ENCODE measurements at regions not wholly inside any gene's neighbourhood (a gene's known extent, or its start where the extent isn't known, plus 50 kb on each side); places are given as distances from the start of the nearest gene placed in this dataset.
"Not testable (repeated sequence)": the region's sequence is repeated elsewhere in the genome, so short reads cannot be mapped to it uniquely, and the experiment has no call there.

GRCh38 chr6:10343320-10343719 lies 71.6 kb downstream of the TFAP2A start:
- Histone ChIP-seq H2BK12ac (ENCODE audit: low read length) (peak overlapping the region; percentile 17), H3K23ac (ENCODE audit: low read length) (no peak overlapping the region), H3K4ac (ENCODE audit: low read depth, low read length) (no peak overlapping the region), H3K14ac (ENCODE audit: low read length) (no peak overlapping the region), H2BK120ac (ENCODE audit: insufficient read depth, low read length, poor library complexity) (no peak overlapping the region), H4K8ac (ENCODE audit: low read depth, low read length) (no peak overlapping the region), H3K4me2 (ENCODE audit: low read length) (no peak overlapping the region), H3K79me1 (ENCODE audit: low read length) (no peaks in the 10 kb centered on the region), H3K36me3 (ENCODE audit: control insufficient read depth in 1 of 2, insufficient read depth in 2 of 2, low read length in 2 of 2) (no peaks in the 10 kb centered on the region), H3K27ac (ENCODE audit: low read depth, low read length) (no peak overlapping the region), H3K4me3 (ENCODE audit: low read depth, low read length) (no peak overlapping the region), H3K18ac (ENCODE audit: low read length) (no peak overlapping the region), H3K27me3 (ENCODE audit: insufficient read depth, low read length) (no peaks in the 10 kb centered on the region), H3K79me2 (ENCODE audit: control insufficient read depth, insufficient read depth, low read length, poor library complexity) (no peaks in the 10 kb centered on the region), H2AK5ac (ENCODE audit: low read length) (no peak overlapping the region), H2BK5ac (ENCODE audit: low read depth, low read length, poor library complexity) (no peak overlapping the region), H3K9ac (ENCODE audit: low read length) (no peak overlapping the region), H4K91ac (ENCODE audit: low read depth, low read length) (no peak overlapping the region), H3K9me3 (ENCODE audit: insufficient read depth, low read depth, low read length) (no peaks in the 10 kb centered on the region), H2AFZ (ENCODE audit: insufficient read depth, low read length, poor library complexity) (no peak overlapping the region), H4K12ac (ENCODE audit: low read depth, low read length) (no peak overlapping the region), H3K4me1 (ENCODE audit: control insufficient read depth in 1 of 2, insufficient read depth in 2 of 2, low read length in 2 of 2) (peaks cover 3 to 22% of the 10 kb centered on the region in 2 experiments)
- whole genome bisulfite sequencing (ENCODE audit: extremely low coverage, insufficient coverage, insufficient read length): no CpG with 5 or more reads among the region's 4 CpGs
- DNase-seq: no peak

GRCh38 chr6:10341605-10342004 lies 73.3 kb downstream of the TFAP2A start:
- H3K79me2 ChIP-seq (ENCODE audit: control insufficient read depth, insufficient read depth, low read length, poor library complexity): no peaks in the 10 kb centered on the region
- H4K12ac ChIP-seq (ENCODE audit: low read depth, low read length): no peak overlapping the region
- no peak overlapping the region for H3K18ac ChIP-seq (ENCODE audit: low read length)
- peaks cover 3 to 18% of the 10 kb centered on the region in 2 experiments for H3K4me1 ChIP-seq (ENCODE audit: control insufficient read depth in 1 of 2, insufficient read depth in 2 of 2, low read length in 2 of 2)
- no peaks in the 10 kb centered on the region for H3K79me1 ChIP-seq (ENCODE audit: low read length)
- no CpG with 5 or more reads among the region's 4 CpGs for WGBS (ENCODE audit: extremely low coverage, insufficient coverage, insufficient read length)
- no peak overlapping the region for H3K4me3 ChIP-seq (ENCODE audit: low read depth, low read length)
- H2BK120ac ChIP-seq (ENCODE audit: insufficient read depth, low read length, poor library complexity): no peak overlapping the region
- no peaks in the 10 kb centered on the region for H3K27me3 ChIP-seq (ENCODE audit: insufficient read depth, low read length)
- no peak overlapping the region for H2BK5ac ChIP-seq (ENCODE audit: low read depth, low read length, poor library complexity)
- no peak for DNase-seq
- no peak overlapping the region for H2BK12ac ChIP-seq (ENCODE audit: low read length)
- H2AK5ac ChIP-seq (ENCODE audit: low read length): no peak overlapping the region
- H3K36me3 ChIP-seq (ENCODE audit: control insufficient read depth in 1 of 2, insufficient read depth in 2 of 2, low read length in 2 of 2): no peaks in the 10 kb centered on the region
- no peak overlapping the region for H4K8ac ChIP-seq (ENCODE audit: low read depth, low read length)
- no peak overlapping the region for H3K4me2 ChIP-seq (ENCODE audit: low read length)
- no peak overlapping the region for H4K91ac ChIP-seq (ENCODE audit: low read depth, low read length)
- no peak overlapping the region for H3K27ac ChIP-seq (ENCODE audit: low read depth, low read length)
- H3K14ac ChIP-seq (ENCODE audit: low read length): no peak overlapping the region
- H3K23ac ChIP-seq (ENCODE audit: low read length): no peak overlapping the region
- H3K9me3 ChIP-seq (ENCODE audit: insufficient read depth, low read depth, low read length): peaks cover 3% of the 10 kb centered on the region
- H3K4ac ChIP-seq (ENCODE audit: low read depth, low read length): no peak overlapping the region
- no peak overlapping the region for H2AFZ ChIP-seq (ENCODE audit: insufficient read depth, low read length, poor library complexity)
- H3K9ac ChIP-seq (ENCODE audit: low read length): no peak overlapping the region

- Histone ChIP-seq H3K9me3 (ENCODE audit: insufficient read depth, low read depth, low read length) (peaks cover 3% of the 10 kb centered on the region), H3K23ac (ENCODE audit: low read length) (no peak overlapping the region), H4K8ac (ENCODE audit: low read depth, low read length) (no peak overlapping the region), H3K36me3 (ENCODE audit: control insufficient read depth in 1 of 2, insufficient read depth in 2 of 2, low read length in 2 of 2) (no peaks in the 10 kb centered on the region), H4K12ac (ENCODE audit: low read depth, low read length) (no peak overlapping the region), H3K27me3 (ENCODE audit: insufficient read depth, low read length) (no peaks in the 10 kb centered on the region), H2BK120ac (ENCODE audit: insufficient read depth, low read length, poor library complexity) (no peak overlapping the region), H3K4me3 (ENCODE audit: low read depth, low read length) (no peak overlapping the region), H2AFZ (ENCODE audit: insufficient read depth, low read length, poor library complexity) (no peak overlapping the region), H4K91ac (ENCODE audit: low read depth, low read length) (no peak overlapping the region), H3K9ac (ENCODE audit: low read length) (no peak overlapping the region), H3K27ac (ENCODE audit: low read depth, low read length) (no peak overlapping the region), H3K4me1 (ENCODE audit: control insufficient read depth in 1 of 2, insufficient read depth in 2 of 2, low read length in 2 of 2) (peaks cover 0 to 10% of the 10 kb centered on the region in 2 experiments), H2BK12ac (ENCODE audit: low read length) (no peak overlapping the region), H3K4ac (ENCODE audit: low read depth, low read length) (no peak overlapping the region), H3K4me2 (ENCODE audit: low read length) (no peak overlapping the region), H2AK5ac (ENCODE audit: low read length) (no peak overlapping the region), H3K18ac (ENCODE audit: low read length) (no peak overlapping the region), H2BK5ac (ENCODE audit: low read depth, low read length, poor library complexity) (no peak overlapping the region), H3K79me2 (ENCODE audit: control insufficient read depth, insufficient read depth, low read length, poor library complexity) (no peaks in the 10 kb centered on the region), H3K14ac (ENCODE audit: low read length) (no peak overlapping the region), H3K79me1 (ENCODE audit: low read length) (peaks cover 1% of the 10 kb centered on the region)
- DNase-seq: peak; percentile 36 to 58
- WGBS (ENCODE audit: extremely low coverage, insufficient coverage, insufficient read length): no CpG with 5 or more reads among the region's 16 CpGs
Observed at GRCh38 chr6:10338151-10338550, 76.7 kb downstream of the TFAP2A start.

GRCh38 chr6:10337376-10337775 lies 77.5 kb downstream of the TFAP2A start:
- not testable (repeated sequence) for H3K27me3 ChIP-seq (ENCODE audit: insufficient read depth, low read length); H2AK5ac ChIP-seq (ENCODE audit: low read length); H3K79me2 ChIP-seq (ENCODE audit: control insufficient read depth, insufficient read depth, low read length, poor library complexity); H3K79me1 ChIP-seq (ENCODE audit: low read length); H4K8ac ChIP-seq (ENCODE audit: low read depth, low read length); H3K4me3 ChIP-seq (ENCODE audit: low read depth, low read length); H2BK12ac ChIP-seq (ENCODE audit: low read length); H3K27ac ChIP-seq (ENCODE audit: low read depth, low read length); H3K18ac ChIP-seq (ENCODE audit: low read length); H3K9ac ChIP-seq (ENCODE audit: low read length); H2BK5ac ChIP-seq (ENCODE audit: low read depth, low read length, poor library complexity); H3K23ac ChIP-seq (ENCODE audit: low read length); H3K4ac ChIP-seq (ENCODE audit: low read depth, low read length); H2AFZ ChIP-seq (ENCODE audit: insufficient read depth, low read length, poor library complexity); H4K91ac ChIP-seq (ENCODE audit: low read depth, low read length); H3K9me3 ChIP-seq (ENCODE audit: insufficient read depth, low read depth, low read length); H3K14ac ChIP-seq (ENCODE audit: low read length); DNase-seq; H2BK120ac ChIP-seq (ENCODE audit: insufficient read depth, low read length, poor library complexity); H3K4me2 ChIP-seq (ENCODE audit: low read length); H4K12ac ChIP-seq (ENCODE audit: low read depth, low read length); H3K36me3 ChIP-seq (ENCODE audit: control insufficient read depth in 1 of 2, insufficient read depth in 2 of 2, low read length in 2 of 2)
- no CpG with 5 or more reads among the region's 27 CpGs for WGBS (ENCODE audit: extremely low coverage, insufficient coverage, insufficient read length)
- peaks cover 0 to 10% of the 10 kb centered on the region in 2 experiments for H3K4me1 ChIP-seq (ENCODE audit: control insufficient read depth in 1 of 2, insufficient read depth in 2 of 2, low read length in 2 of 2)
